ENCODE measurements at regions not wholly inside any gene's neighbourhood (a gene's known extent, or its start where the extent isn't known, plus 50 kb on each side); places are given as distances from the start of the nearest gene placed in this dataset.

- no peak for DNase-seq
These were observed 371.4 kb upstream of the ATP5MC3 start for GRCh38 chr2:175552902-175553301.

GRCh38 chr2:175540421-175540820, 358.9 kb upstream of the ATP5MC3 start:
- DNase-seq = no peak

GRCh38 chr2:175539122-175539521, 357.6 kb upstream of the ATP5MC3 start:
- DNase-seq = no peak

- DNase-seq = no peak
These were observed 354.5 kb upstream of the ATP5MC3 start for GRCh38 chr2:175536059-175536458.

- DNase-seq = no peak
These were observed 354.1 kb upstream of the ATP5MC3 start for GRCh38 chr2:175535631-175536030.

- DNase-seq = no peak
These were observed 344.5 kb upstream of the ATP5MC3 start for GRCh38 chr2:175525975-175526374.

- no peak for DNase-seq
These were observed 341.5 kb upstream of the ATP5MC3 start for GRCh38 chr2:175523001-175523400.

GRCh38 chr2:175518206-175518605, 336.7 kb upstream of the ATP5MC3 start:
- no peak for DNase-seq

- DNase-seq = no peak
These were observed 335.0 kb upstream of the ATP5MC3 start for GRCh38 chr2:175516555-175516954.

- DNase-seq = no peak
These were observed 318.7 kb upstream of the ATP5MC3 start for GRCh38 chr2:175500255-175500654.

- DNase-seq = no peak
These were observed 308.9 kb upstream of the ATP5MC3 start for GRCh38 chr2:175490360-175490791.

GRCh38 chr2:175478096-175478768, 296.7 kb upstream of the ATP5MC3 start:
- no peak for DNase-seq

GRCh38 chr2:175476948-175477347, 295.4 kb upstream of the ATP5MC3 start:
- no peak for DNase-seq

GRCh38 chr2:175476374-175476773, 294.9 kb upstream of the ATP5MC3 start:
- no peak for DNase-seq

- DNase-seq = no peak
These were observed 293.6 kb upstream of the ATP5MC3 start for GRCh38 chr2:175475130-175475529.

GRCh38 chr2:175468431-175469098, 287.1 kb upstream of the ATP5MC3 start:
- no peak for DNase-seq

- DNase-seq = no peak
These were observed 283.6 kb upstream of the ATP5MC3 start for GRCh38 chr2:175465101-175465500.

GRCh38 chr2:175464311-175464670, 282.8 kb upstream of the ATP5MC3 start:
- DNase-seq = no peak

- DNase-seq = no peak
These were observed 282.2 kb upstream of the ATP5MC3 start for GRCh38 chr2:175463589-175464310.

- DNase-seq = no peak
These were observed 281.7 kb upstream of the ATP5MC3 start for GRCh38 chr2:175463169-175463568.

- DNase-seq = no peak
These were observed 280.7 kb upstream of the ATP5MC3 start for GRCh38 chr2:175462246-175462645.

GRCh38 chr2:175461839-175462238, 280.3 kb upstream of the ATP5MC3 start:
- DNase-seq = no peak

- DNase-seq = no peak
These were observed 276.5 kb upstream of the ATP5MC3 start for GRCh38 chr2:175457895-175458448.

GRCh38 chr2:175454953-175455389, 273.5 kb upstream of the ATP5MC3 start:
- no peak for DNase-seq

Data from stimulated activated CD4-positive, alpha-beta T cell treated with anti-CD3 and anti-CD28 coated beads, Interleukin-4, amount 100 ng/mL, for 4 hours (primary cell).